A673 (cell line): ENCODE measurements at regions not wholly inside any gene's neighbourhood (a gene's known extent, or its start where the extent isn't known, plus 50 kb on each side); places are given as distances from the start of the nearest gene placed in this dataset.
A peak's percentile ranks its signal among the peaks of the same experiment; 100 is the strongest.
"Not testable (repeated sequence)": the region's sequence is repeated elsewhere in the genome, so short reads cannot be mapped to it uniquely, and the experiment has no call there.

Source experiments
- BruUV-seq: library from RNA; stranded (reverse); fragments of 400-500 nt; replicated peaks from 2 replicates; lab custom pipeline; 2021; lab: Mats Ljungman, UMichigan
- CTCF ChIA-PET: fragments of 300-600 bp; sonication (Branson Sonifier 250); formaldehyde crosslinking; loops from one replicate; lab custom pipeline; 2022; ENCODE audit warnings: antibody characterized with exemption; lab: Charles Lee
- POLR2A ChIA-PET: fragments of 300-600 bp; sonication (Branson Sonifier 250); formaldehyde crosslinking; loops from one replicate; lab custom pipeline; 2022; ENCODE audit warnings: antibody characterized with exemption; ENCODE audit not compliant: low non-redundant PET; lab: Charles Lee
- DNase-seq: peaks from one replicate; pipeline ENCODE4 v3.0.0-alpha.2; 2015; ENCODE audit warnings: low spot score
- H3K27ac ChIP-seq: fragments of 200-600 bp; sonication (generic); 2 replicates; pipeline ENCODE4 v1.5.1; 2016; ENCODE audit warnings: mixed run types, low read depth, mild to moderate bottlenecking, mixed read lengths, antibody characterized with exemption, low read length; ENCODE audit not compliant: poor library complexity, severe bottlenecking
- H3K27me3 ChIP-seq: fragments of 200-600 bp; sonication (generic); replicated peaks from 2 replicates; pipeline ENCODE4 v1.6.1; 2017; ENCODE audit warnings: mixed run types, low read depth, mild to moderate bottlenecking, mixed read lengths, antibody characterized with exemption, low read length; ENCODE audit not compliant: insufficient read depth, poor library complexity
- H3K36me3 ChIP-seq: fragments of 200-600 bp; sonication (generic); 2 replicates; pipeline ENCODE4 v1.6.1; 2016; ENCODE audit warnings: mixed run types, mild to moderate bottlenecking, mixed read lengths, antibody characterized with exemption, low read length; ENCODE audit not compliant: insufficient read depth, poor library complexity, severe bottlenecking
- H3K4me1 ChIP-seq: fragments of 200-600 bp; sonication (generic); 2 replicates; pipeline ENCODE4 v1.6.1; 2017; ENCODE audit warnings: mixed run types, mild to moderate bottlenecking, mixed read lengths, antibody characterized with exemption, low read length; ENCODE audit not compliant: insufficient read depth, poor library complexity, severe bottlenecking
- H3K4me3 ChIP-seq: fragments of 200-600 bp; sonication (generic); 2 replicates; pipeline ENCODE4 v1.5.1; 2016; ENCODE audit warnings: low read depth, mixed run types, mild to moderate bottlenecking, mixed read lengths, low read length; ENCODE audit not compliant: poor library complexity, severe bottlenecking
- H3K9me3 ChIP-seq: fragments of 200-600 bp; sonication (generic); 2 replicates; pipeline ENCODE4 v1.6.1; 2016; ENCODE audit warnings: mixed run types, low read depth, mild to moderate bottlenecking, mixed read lengths, antibody characterized with exemption, low read length; ENCODE audit not compliant: poor library complexity, severe bottlenecking
- CTCF ChIP-seq: fragments of 300-800, 200-600 bp; sonication (generic); conservative IDR thresholded peaks from 2 replicates; pipeline ENCODE4 v1.5.1; 2017; ENCODE audit warnings: low read depth, mild to moderate bottlenecking, antibody characterized with exemption, low read length, moderate library complexity, mixed read lengths
- EZH2 ChIP-seq: fragments of 200-600 bp; sonication (generic); IDR thresholded peaks from 2 replicates; pipeline ENCODE4 v1.6.1; 2017; ENCODE audit warnings: borderline replicate concordance, low read depth, mild to moderate bottlenecking, mixed read lengths, antibody characterized with exemption, low read length; ENCODE audit not compliant: poor library complexity, severe bottlenecking
- intact Hi-C: fragments of 100-400 bp; cut with micrococcal nuclease; formaldehyde crosslinking; loops from one replicate; pipeline ENCODE4 v1.10.0; 2022; ENCODE audit not compliant: unreplicated experiment

GRCh38 chr1:66478116-66478515, 55.8 kb upstream of the SGIP1 start:
- no peaks in the 10 kb centered on the region for H3K27me3 ChIP-seq
- H3K36me3 ChIP-seq = no peaks in the 10 kb centered on the region
- H3K4me3 ChIP-seq = no peak overlapping the region
- ChIA-PET POLR2A (no interaction called here), CTCF (interaction anchor here (1.1 kb wide), 1 partner anchor 256 kb away, joined by 3 read pairs; no protein-coding TSS in a partner anchor)
- no TSS peak for BruUV-seq
- TF ChIP-seq EZH2 (no peak), CTCF (no peak)
- peak; percentile 9 for DNase-seq
- intact Hi-C loops = no loop called here
- H3K4me1 ChIP-seq = no peaks in the 10 kb centered on the region
- no peak overlapping the region for H3K27ac ChIP-seq
- no peaks in the 10 kb centered on the region for H3K9me3 ChIP-seq

- H3K36me3 ChIP-seq = no peaks in the 10 kb centered on the region
- no peak overlapping the region for H3K4me3 ChIP-seq
- DNase-seq = peak; percentile 45
- no peaks in the 10 kb centered on the region for H3K4me1 ChIP-seq
- intact Hi-C loops = no loop called here
- no peaks in the 10 kb centered on the region for H3K9me3 ChIP-seq
- no peak overlapping the region for H3K27ac ChIP-seq
- no TSS peak for BruUV-seq
- no peak for TF ChIP-seq EZH2
- no peak for TF ChIP-seq CTCF
- no peaks in the 10 kb centered on the region for H3K27me3 ChIP-seq
- ChIA-PET POLR2A (no interaction called here), CTCF (no interaction called here)
These were observed 53.8 kb upstream of the SGIP1 start for GRCh38 chr1:66480162-66480561.

GRCh38 chr1:66481215-66481614, 52.7 kb upstream of the SGIP1 start:
- H3K9me3 ChIP-seq, H3K27ac ChIP-seq, CTCF ChIA-PET, POLR2A ChIA-PET, H3K4me1 ChIP-seq, intact Hi-C loops, H3K27me3 ChIP-seq, DNase-seq, H3K4me3 ChIP-seq, H3K36me3 ChIP-seq, BruUV-seq: not testable (repeated sequence)
